ENCODE measurements at regions not wholly inside any gene's neighbourhood (a gene's known extent, or its start where the extent isn't known, plus 50 kb on each side); places are given as distances from the start of the nearest gene placed in this dataset.
"Not testable (repeated sequence)": the region's sequence is repeated elsewhere in the genome, so short reads cannot be mapped to it uniquely, and the experiment has no call there.

DNA sequence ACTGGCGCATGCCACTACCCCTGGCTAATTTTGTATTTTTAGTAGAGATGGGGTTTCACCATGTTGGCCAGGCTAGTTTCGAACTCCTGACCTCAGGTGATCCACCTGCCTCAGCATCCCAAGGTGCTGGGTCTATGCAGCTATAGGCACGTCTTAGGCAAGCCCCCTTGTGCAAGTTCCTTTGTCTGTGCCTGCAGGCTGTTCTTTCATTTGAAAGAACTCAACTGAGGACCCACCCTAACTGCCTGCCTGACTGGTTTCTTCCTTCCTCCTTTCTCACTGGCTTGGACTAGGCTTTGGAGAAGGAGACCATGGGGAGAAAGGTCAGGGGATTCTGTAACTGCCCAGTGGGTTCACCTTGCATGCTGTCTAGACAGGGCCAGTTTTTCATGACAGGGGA lies 361.0 kb downstream of the TYW1 start:
- not testable (repeated sequence) for TF ChIP-seq EZH2 (IDR thresholded peaks at IDR 0.05; ENCODE audit: borderline replicate concordance, low read depth, low read length, poor library complexity, severe bottlenecking); CTCF (conservative IDR thresholded peaks at IDR 0.05; ENCODE audit: low read depth, low read length)

All from A673 (cell line).